Amniotic stem cell (primary cell): ENCODE measurements at regions not wholly inside any gene's neighbourhood (a gene's known extent, or its start where the extent isn't known, plus 50 kb on each side); places are given as distances from the start of the nearest gene placed in this dataset.
"Not testable (repeated sequence)": the region's sequence is repeated elsewhere in the genome, so short reads cannot be mapped to it uniquely, and the experiment has no call there.

Source experiments
- DNase-seq: peaks from one replicate; lab custom pipeline; 2025; lab: John Stamatoyannopoulos, UW

GRCh38 chr2:180695586-180696401 is 284.6 kb upstream of the UBE2E3 start:
- no peak for DNase-seq

GRCh38 chr2:180694445-180695421 is 285.7 kb upstream of the UBE2E3 start:
- DNase-seq: no peak

DNA sequence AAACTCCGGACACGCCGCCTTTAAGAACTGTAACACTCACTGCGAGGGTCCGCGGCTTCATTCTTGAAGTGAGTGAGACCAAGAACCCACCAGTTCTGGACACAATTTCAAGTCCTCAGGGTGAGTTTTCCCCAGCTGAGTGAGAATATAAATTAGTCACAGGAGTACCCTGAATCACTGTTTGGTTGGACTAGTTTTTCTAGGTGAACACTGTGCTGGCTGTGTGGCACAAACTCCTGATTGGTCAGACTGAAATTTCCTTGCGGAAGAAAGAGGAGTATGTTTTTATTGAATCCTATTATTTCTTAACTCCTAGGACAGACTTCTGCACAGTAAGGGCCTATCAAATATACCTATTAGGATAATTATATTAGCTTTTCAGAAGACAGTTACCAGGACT is 288.1 kb upstream of the UBE2E3 start:
- DNase-seq: no peak

DNA sequence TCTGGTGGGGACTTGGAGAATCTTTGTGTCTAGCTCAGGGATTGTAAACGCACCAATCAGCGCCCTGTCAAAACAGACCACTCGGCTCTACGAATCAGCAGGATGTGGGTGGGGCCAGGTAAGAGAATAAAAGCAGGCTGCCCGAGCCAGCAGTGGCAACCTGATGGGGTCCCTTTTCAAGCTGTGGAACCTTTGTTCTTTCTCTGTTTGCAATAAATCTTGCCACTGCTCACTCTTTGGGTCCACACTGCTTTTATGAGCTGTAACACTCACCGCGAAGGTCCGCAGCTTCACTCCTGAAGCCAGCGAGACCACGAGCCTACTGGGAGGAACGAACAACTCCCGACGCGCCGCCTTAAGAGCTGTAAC is 288.6 kb upstream of the UBE2E3 start:
- not testable (repeated sequence) for DNase-seq

- DNase-seq: not testable (repeated sequence)
These were observed 289.1 kb upstream of the UBE2E3 start for GRCh38 chr2:180691186-180691854.

GRCh38 chr2:180690611-180691010 is 289.8 kb upstream of the UBE2E3 start:
- no peak for DNase-seq

- DNase-seq: no peak
These were observed 297.5 kb upstream of the UBE2E3 start for GRCh38 chr2:180682871-180683270.

DNA sequence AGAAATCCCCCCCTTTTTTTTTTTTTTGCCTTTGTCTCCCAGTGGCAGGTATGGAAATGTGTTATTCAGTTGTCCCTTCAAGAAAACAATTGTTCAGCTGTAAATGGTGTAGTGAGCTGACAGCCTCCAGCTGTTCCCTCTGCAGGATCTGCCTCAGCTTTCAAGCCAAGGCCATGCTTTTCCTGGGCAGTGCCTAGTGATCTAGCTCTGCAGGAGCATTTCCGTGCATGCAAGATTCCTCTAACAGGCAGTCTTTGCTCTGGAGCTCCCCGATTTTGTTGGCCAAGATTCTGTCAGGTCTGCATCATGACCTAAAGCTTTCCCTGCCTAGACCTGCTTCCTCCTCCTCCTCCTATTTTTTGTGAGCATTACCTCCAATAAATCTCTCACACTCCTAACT is 300.7 kb upstream of the UBE2E3 start:
- no peak for DNase-seq

GRCh38 chr2:180678625-180678972 is 301.8 kb upstream of the UBE2E3 start:
- DNase-seq: no peak

DNA sequence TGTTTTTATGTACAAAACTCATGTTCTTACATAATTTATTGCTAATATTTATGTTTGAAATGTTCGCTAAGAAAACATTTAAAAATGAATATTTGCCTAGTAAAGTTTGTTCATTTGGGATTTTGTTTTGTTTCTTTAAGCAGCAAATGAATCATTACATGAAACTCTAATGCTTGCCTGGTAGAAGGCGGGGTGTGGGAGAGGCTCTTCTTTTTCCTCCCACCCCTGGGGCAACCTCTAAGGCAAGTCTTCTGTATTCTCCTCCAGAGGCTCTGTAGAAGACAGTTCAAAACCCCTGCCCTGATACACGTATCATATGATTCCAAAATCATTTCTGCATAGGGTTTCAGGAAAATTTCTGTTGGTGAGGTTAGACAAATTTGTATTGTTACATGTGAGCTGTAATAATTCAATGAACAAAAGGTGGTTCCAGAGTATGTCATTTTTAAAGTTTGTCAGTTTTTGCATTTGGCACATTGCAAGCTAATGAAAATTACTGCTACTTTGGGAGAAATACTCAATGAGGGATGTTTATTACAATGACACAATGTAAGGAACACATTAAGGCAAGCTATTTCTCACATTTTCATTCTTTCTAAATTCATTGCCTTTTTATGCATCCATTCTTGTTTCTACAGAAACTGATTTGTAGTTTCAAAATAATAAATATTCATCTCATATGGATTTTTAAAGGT is 302.3 kb upstream of the UBE2E3 start:
- no peak for DNase-seq

DNA sequence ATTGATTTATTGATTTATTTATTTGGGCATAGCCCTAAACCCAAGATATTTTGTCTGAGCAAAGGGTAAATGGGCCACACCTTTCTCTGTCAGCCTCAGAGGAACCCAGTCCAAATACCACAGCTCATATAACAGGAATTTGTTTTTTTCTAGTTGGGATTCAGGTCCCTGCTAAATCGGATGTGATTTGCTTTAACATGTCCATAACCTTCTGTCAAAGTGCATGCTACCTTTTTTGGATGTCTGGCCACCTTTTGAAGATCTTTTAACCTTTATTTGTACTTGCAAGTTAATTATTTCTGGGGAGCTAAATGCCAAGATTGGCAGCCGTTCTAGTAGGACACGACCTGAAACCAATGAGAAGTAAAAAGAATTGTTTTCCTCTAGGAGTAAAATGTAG is 303.2 kb upstream of the UBE2E3 start:
- no peak for DNase-seq

DNA sequence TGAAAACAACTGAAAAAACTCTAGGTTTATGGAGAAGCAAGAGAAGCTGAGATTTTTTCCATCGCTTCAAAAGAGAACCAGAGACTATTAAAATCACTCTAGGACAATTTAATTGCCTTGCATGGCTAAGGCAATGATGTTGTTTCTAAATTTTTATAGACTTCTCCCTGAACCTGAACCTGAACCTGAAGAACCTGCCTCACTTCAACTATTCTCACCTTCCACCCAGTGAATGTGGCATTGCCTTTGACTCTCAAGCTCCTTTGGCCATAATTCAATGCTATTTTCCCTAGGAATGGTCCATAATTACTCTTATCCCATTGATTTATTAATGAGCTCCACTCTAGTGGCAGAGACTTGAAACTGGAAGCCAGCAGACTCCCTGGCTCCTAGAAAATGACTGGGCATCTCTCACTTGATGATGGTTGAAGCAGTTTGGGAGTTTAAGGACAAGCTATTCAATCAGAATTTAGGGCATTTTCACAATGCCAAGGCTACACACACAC is 303.8 kb upstream of the UBE2E3 start:
- no peak for DNase-seq

DNA sequence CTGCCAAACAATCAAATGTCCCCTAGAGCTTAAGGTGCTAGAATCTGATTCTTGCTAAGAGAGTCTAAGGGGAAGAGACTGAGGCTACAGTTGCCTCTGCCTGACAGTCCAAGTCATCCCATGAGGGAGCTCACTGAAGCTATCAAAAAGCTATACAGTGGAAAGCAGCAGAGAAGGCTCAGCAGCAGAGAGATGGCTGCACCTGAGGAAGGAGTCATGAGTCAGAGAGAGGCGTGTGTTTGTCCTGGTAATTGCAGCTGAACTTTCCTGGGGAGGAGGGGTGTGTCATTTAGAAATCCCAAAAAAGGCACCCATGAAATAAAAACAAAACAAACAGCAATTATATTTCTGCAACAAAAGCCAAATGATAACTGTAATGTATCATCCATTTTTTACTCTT is 305.2 kb upstream of the UBE2E3 start:
- no peak for DNase-seq

GRCh38 chr2:180672377-180672776 is 308.0 kb upstream of the UBE2E3 start:
- DNase-seq: no peak

GRCh38 chr2:180670302-180671003 is 310.0 kb upstream of the UBE2E3 start:
- DNase-seq: no peak

GRCh38 chr2:180669016-180669415 is 311.4 kb upstream of the UBE2E3 start:
- DNase-seq: no peak

GRCh38 chr2:180664507-180664906 is 315.9 kb upstream of the UBE2E3 start:
- DNase-seq: no peak

- no peak for DNase-seq
These were observed 317.4 kb upstream of the UBE2E3 start for GRCh38 chr2:180662941-180663471.

DNA sequence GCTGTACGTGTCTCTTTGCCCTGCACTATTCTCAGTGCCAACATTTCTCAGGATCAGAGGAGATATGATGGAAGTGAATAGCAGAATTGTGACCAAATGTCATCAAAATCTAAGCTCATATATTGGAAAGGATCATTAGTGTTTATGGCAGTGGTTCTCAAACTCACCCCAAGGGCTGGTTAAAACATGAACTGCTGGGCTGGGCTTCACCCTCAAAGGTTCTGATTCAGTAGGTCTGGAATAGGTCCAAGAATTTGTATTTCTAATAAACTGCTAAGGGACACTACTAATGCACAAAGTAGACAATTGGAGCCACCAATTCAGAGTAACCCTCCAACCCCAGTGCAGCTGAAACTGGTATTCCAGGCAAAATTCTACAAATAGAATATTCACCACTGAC is 317.9 kb upstream of the UBE2E3 start:
- no peak for DNase-seq

GRCh38 chr2:180661686-180662030 is 318.7 kb upstream of the UBE2E3 start:
- DNase-seq: no peak
